ENCODE measurements at regions not wholly inside any gene's neighbourhood (a gene's known extent, or its start where the extent isn't known, plus 50 kb on each side); places are given as distances from the start of the nearest gene placed in this dataset.

DNA sequence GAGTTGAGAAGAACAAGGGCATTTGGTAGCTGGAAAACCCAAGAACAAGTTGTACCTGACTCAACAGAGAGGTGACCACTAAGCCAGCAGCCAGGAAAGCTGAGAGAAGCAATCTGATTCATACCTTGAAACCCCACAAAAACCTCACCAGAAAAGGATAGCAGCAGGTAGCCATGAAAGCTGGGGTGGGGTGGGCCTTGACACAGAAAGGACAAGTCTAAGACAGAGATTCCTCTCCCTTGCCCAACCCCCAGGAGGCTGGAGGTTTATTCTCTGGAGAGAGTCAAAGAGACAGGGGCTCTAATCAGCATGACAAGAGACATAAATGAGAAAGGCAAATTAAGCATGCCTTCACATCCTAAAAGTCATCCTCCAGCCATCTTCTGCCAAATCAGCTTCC, 151.7 kb upstream of the DST start:
- TF ChIP-seq CTCF (IDR thresholded peaks at IDR 0.05) (no peak), POLR2A (IDR thresholded peaks at IDR 0.05) (no peak), POLR2AphosphoS5 (IDR thresholded peaks at IDR 0.05) (no peak)
